ENCODE measurements at regions not wholly inside any gene's neighbourhood (a gene's known extent, or its start where the extent isn't known, plus 50 kb on each side); places are given as distances from the start of the nearest gene placed in this dataset.
A peak's percentile ranks its signal among the peaks of the same experiment; 100 is the strongest.
"Not testable (repeated sequence)": the region's sequence is repeated elsewhere in the genome, so short reads cannot be mapped to it uniquely, and the experiment has no call there.

GRCh38 chr10:117492504-117492903 lies 50.0 kb upstream of the EMX2 start:
- peaks cover 5% of the 10 kb centered on the region for H3K4me1 Mint-ChIP-seq
- no peak overlapping the region for H3K27ac Mint-ChIP-seq
- peaks cover 47% of the 10 kb centered on the region for H3K27me3 Mint-ChIP-seq
- no peaks in the 10 kb centered on the region for H3K9me3 Mint-ChIP-seq
- no peak overlapping the region for H3K4me3 Mint-ChIP-seq
- ATAC-seq (no peak), DNase-seq (no peak)

GRCh38 chr10:117488004-117488403 lies 54.5 kb upstream of the EMX2 start:
- Mint-ChIP-seq H3K27me3 (peaks cover 17% of the 10 kb centered on the region), H3K4me1 (no peaks in the 10 kb centered on the region), H3K27ac (no peak overlapping the region), H3K9me3 (no peaks in the 10 kb centered on the region), H3K4me3 (no peak overlapping the region)
- DNase-seq: no peak
- no peak for ATAC-seq

GRCh38 chr10:117486606-117487005 lies 55.9 kb upstream of the EMX2 start:
- ATAC-seq: no peak
- H3K4me1 Mint-ChIP-seq: no peaks in the 10 kb centered on the region
- DNase-seq: no peak
- peaks cover 17% of the 10 kb centered on the region for H3K27me3 Mint-ChIP-seq
- H3K9me3 Mint-ChIP-seq: no peaks in the 10 kb centered on the region
- no peak overlapping the region for H3K4me3 Mint-ChIP-seq
- no peak overlapping the region for H3K27ac Mint-ChIP-seq

GRCh38 chr10:117483056-117483590 lies 59.4 kb upstream of the EMX2 start:
- ATAC-seq (no peak), DNase-seq (no peak)
- no peak overlapping the region for H3K4me3 Mint-ChIP-seq
- H3K9me3 Mint-ChIP-seq: no peaks in the 10 kb centered on the region
- no peaks in the 10 kb centered on the region for H3K4me1 Mint-ChIP-seq
- H3K27ac Mint-ChIP-seq: no peak overlapping the region
- H3K27me3 Mint-ChIP-seq: peaks cover 29% of the 10 kb centered on the region

GRCh38 chr10:117481011-117481410 lies 61.5 kb upstream of the EMX2 start:
- DNase-seq, ATAC-seq, H3K9me3 Mint-ChIP-seq, H3K4me3 Mint-ChIP-seq, H3K4me1 Mint-ChIP-seq: not testable (repeated sequence)
- H3K27me3 Mint-ChIP-seq: peaks cover 43% of the 10 kb centered on the region
- peak overlapping the region in 1 of 2 donors; percentile 34 for H3K27ac Mint-ChIP-seq

- Mint-ChIP-seq H3K4me1 (no peaks in the 10 kb centered on the region), H3K4me3 (no peak overlapping the region)
- no peak for ATAC-seq
Measured at GRCh38 chr10:117480097-117480496, 62.4 kb upstream of the EMX2 start.

GRCh38 chr10:117477961-117478670 lies 64.4 kb upstream of the EMX2 start:
- H3K4me1 Mint-ChIP-seq: no peaks in the 10 kb centered on the region
- H3K4me3 Mint-ChIP-seq: no peak overlapping the region

More at GRCh38 chr10:117480097-117480496, 62.4 kb upstream of the EMX2 start:
- Mint-ChIP-seq H3K27me3 (peaks cover 39% of the 10 kb centered on the region), H3K9me3 (no peaks in the 10 kb centered on the region), H3K27ac (no peak overlapping the region)
- no peak for DNase-seq

GRCh38 chr10:117477211-117477947 lies 65.2 kb upstream of the EMX2 start:
- DNase-seq: no peak
- no peak overlapping the region for H3K4me3 Mint-ChIP-seq
- H3K9me3 Mint-ChIP-seq: no peaks in the 10 kb centered on the region
- no peaks in the 10 kb centered on the region for H3K4me1 Mint-ChIP-seq
- peaks cover 55% of the 10 kb centered on the region for H3K27me3 Mint-ChIP-seq
- no peak for ATAC-seq
- H3K27ac Mint-ChIP-seq: no peak overlapping the region

More at GRCh38 chr10:117477961-117478670, 64.4 kb upstream of the EMX2 start:
- H3K27me3 Mint-ChIP-seq: peaks cover 47% of the 10 kb centered on the region
- ATAC-seq: no peak
- no peak overlapping the region for H3K27ac Mint-ChIP-seq
- DNase-seq: no peak
- H3K9me3 Mint-ChIP-seq: no peaks in the 10 kb centered on the region

GRCh38 chr10:117476716-117477115 lies 65.8 kb upstream of the EMX2 start:
- ATAC-seq (no peak), DNase-seq (no peak)
- H3K27ac Mint-ChIP-seq: no peak overlapping the region
- peaks cover 61% of the 10 kb centered on the region for H3K27me3 Mint-ChIP-seq
- no peaks in the 10 kb centered on the region for H3K9me3 Mint-ChIP-seq
- H3K4me1 Mint-ChIP-seq: no peaks in the 10 kb centered on the region
- H3K4me3 Mint-ChIP-seq: no peak overlapping the region

- ATAC-seq (no peak), DNase-seq (no peak)
- Mint-ChIP-seq H3K4me3 (no peak overlapping the region), H3K4me1 (no peaks in the 10 kb centered on the region), H3K27ac (no peak overlapping the region), H3K9me3 (no peaks in the 10 kb centered on the region), H3K27me3 (peaks cover 65% of the 10 kb centered on the region)
Measured at GRCh38 chr10:117476281-117476680, 66.3 kb upstream of the EMX2 start.

- no peak overlapping the region for H3K27ac Mint-ChIP-seq
Measured at GRCh38 chr10:117472872-117473271, 69.7 kb upstream of the EMX2 start.

GRCh38 chr10:117471344-117471874 lies 71.1 kb upstream of the EMX2 start:
- no peak for DNase-seq
- Mint-ChIP-seq H3K4me3 (no peak overlapping the region), H3K9me3 (no peaks in the 10 kb centered on the region), H3K27ac (no peak overlapping the region), H3K4me1 (no peaks in the 10 kb centered on the region), H3K27me3 (peaks cover 29% of the 10 kb centered on the region)
- ATAC-seq: no peak

More at GRCh38 chr10:117472872-117473271, 69.7 kb upstream of the EMX2 start:
- ATAC-seq: no peak
- H3K27me3 Mint-ChIP-seq: peaks cover 41% of the 10 kb centered on the region
- H3K9me3 Mint-ChIP-seq: no peaks in the 10 kb centered on the region
- H3K4me1 Mint-ChIP-seq: no peaks in the 10 kb centered on the region
- no peak for DNase-seq
- H3K4me3 Mint-ChIP-seq: no peak overlapping the region

- no peaks in the 10 kb centered on the region for H3K9me3 Mint-ChIP-seq
- H3K4me1 Mint-ChIP-seq: no peaks in the 10 kb centered on the region
- peak overlapping the region in 1 of 2 donors; percentile 65 for H3K27ac Mint-ChIP-seq
- H3K27me3 Mint-ChIP-seq: peaks cover 29% of the 10 kb centered on the region
- H3K4me3 Mint-ChIP-seq: no peak overlapping the region
- ATAC-seq (no peak), DNase-seq (no peak)
Measured at GRCh38 chr10:117470733-117471132, 71.8 kb upstream of the EMX2 start.

GRCh38 chr10:117468665-117469064 lies 73.9 kb upstream of the EMX2 start:
- Mint-ChIP-seq H3K27ac (no peak overlapping the region), H3K4me1 (no peaks in the 10 kb centered on the region), H3K9me3 (no peaks in the 10 kb centered on the region), H3K27me3 (peaks cover 23% of the 10 kb centered on the region), H3K4me3 (no peak overlapping the region)
- no peak for DNase-seq
- no peak for ATAC-seq

- Mint-ChIP-seq H3K4me3 (no peak overlapping the region), H3K9me3 (no peaks in the 10 kb centered on the region), H3K27me3 (peaks cover 9% of the 10 kb centered on the region), H3K4me1 (no peaks in the 10 kb centered on the region), H3K27ac (no peak overlapping the region)
- ATAC-seq: no peak
- no peak for DNase-seq
Measured at GRCh38 chr10:117464176-117464575, 78.4 kb upstream of the EMX2 start.

GRCh38 chr10:117463545-117463920 lies 79.0 kb upstream of the EMX2 start:
- ATAC-seq (no peak), DNase-seq (no peak)
- Mint-ChIP-seq H3K4me1 (no peaks in the 10 kb centered on the region), H3K27ac (no peak overlapping the region), H3K9me3 (no peaks in the 10 kb centered on the region), H3K27me3 (peaks cover 16% of the 10 kb centered on the region), H3K4me3 (no peak overlapping the region)
